Astrocyte of the spinal cord (primary cell): ENCODE measurements at regions not wholly inside any gene's neighbourhood (a gene's known extent, or its start where the extent isn't known, plus 50 kb on each side); places are given as distances from the start of the nearest gene placed in this dataset.
"Not testable (repeated sequence)": the region's sequence is repeated elsewhere in the genome, so short reads cannot be mapped to it uniquely, and the experiment has no call there.

ENCODE experiments used
- DNase-seq: peaks from one replicate; pipeline ENCODE4 v3.0.0; 2011; ENCODE audit warnings: low read depth, low spot score
- H3K4me3 ChIP-seq: 2 replicates; pipeline ENCODE4 v1.5.1; 2011; ENCODE audit warnings: low read depth, mild to moderate bottlenecking, low read length, moderate library complexity
- CTCF ChIP-seq: IDR thresholded peaks from 2 replicates; pipeline ENCODE4 v1.5.1; 2012; ENCODE audit warnings: low read depth, mild to moderate bottlenecking, low read length, inconsistent platforms
- in situ Hi-C: cut with HindIII; loops from 2 replicates; pipeline ENCODE4 v1.10.0; 2017; ENCODE audit warnings: low sequenced_read_pairs

- no peak overlapping the region for H3K4me3 ChIP-seq
- TF ChIP-seq CTCF, result no peak
- in situ Hi-C loops, result no loop called here
- DNase-seq, result no peak
Observed at GRCh38 chr5:25453500-25453899, 808.7 kb upstream of the CDH10 start.

GRCh38 chr5:25451294-25451693, 806.5 kb upstream of the CDH10 start:
- no peak overlapping the region for H3K4me3 ChIP-seq
- DNase-seq, result no peak
- in situ Hi-C loops, result no loop called here
- TF ChIP-seq CTCF, result no peak

GRCh38 chr5:25448646-25449045, 803.9 kb upstream of the CDH10 start:
- no peak for TF ChIP-seq CTCF
- in situ Hi-C loops, result no loop called here
- no peak for DNase-seq
- no peak overlapping the region for H3K4me3 ChIP-seq

- in situ Hi-C loops, result no loop called here
Observed at GRCh38 chr5:25448190-25448621, 803.4 kb upstream of the CDH10 start.

GRCh38 chr5:25446061-25446420, 801.3 kb upstream of the CDH10 start:
- DNase-seq, H3K4me3 ChIP-seq, in situ Hi-C loops: not testable (repeated sequence)

More at GRCh38 chr5:25448190-25448621, 803.4 kb upstream of the CDH10 start:
- H3K4me3 ChIP-seq, result no peak overlapping the region
- no peak for DNase-seq
- TF ChIP-seq CTCF, result no peak

- in situ Hi-C loops, DNase-seq, H3K4me3 ChIP-seq: not testable (repeated sequence)
Observed at GRCh38 chr5:25445381-25446060, 800.7 kb upstream of the CDH10 start.

- TF ChIP-seq CTCF, result no peak
- H3K4me3 ChIP-seq, result no peak overlapping the region
- in situ Hi-C loops, result no loop called here
- no peak for DNase-seq
Observed at GRCh38 chr5:25444697-25445096, 799.9 kb upstream of the CDH10 start.

- TF ChIP-seq CTCF, result no peak
- DNase-seq, result no peak
- in situ Hi-C loops, result no loop called here
- H3K4me3 ChIP-seq, result no peak overlapping the region
Observed at GRCh38 chr5:25441810-25442209, 797.0 kb upstream of the CDH10 start.
